LHCN-M2 (cell line): ENCODE measurements at regions not wholly inside any gene's neighbourhood (a gene's known extent, or its start where the extent isn't known, plus 50 kb on each side); places are given as distances from the start of the nearest gene placed in this dataset.
"Not testable (repeated sequence)": the region's sequence is repeated elsewhere in the genome, so short reads cannot be mapped to it uniquely, and the experiment has no call there.

ENCODE experiments used
- DNase-seq: peaks from one replicate; pipeline ENCODE4 v3.0.0-alpha.2; 2012; ENCODE audit warnings: low read depth

- DNase-seq: no peak
Measured at GRCh38 chr15:20346082-20346805, 195.4 kb downstream of the GOLGA6L6 start.

- DNase-seq: no peak
Measured at GRCh38 chr15:20345401-20345958, 196.1 kb downstream of the GOLGA6L6 start.

DNA sequence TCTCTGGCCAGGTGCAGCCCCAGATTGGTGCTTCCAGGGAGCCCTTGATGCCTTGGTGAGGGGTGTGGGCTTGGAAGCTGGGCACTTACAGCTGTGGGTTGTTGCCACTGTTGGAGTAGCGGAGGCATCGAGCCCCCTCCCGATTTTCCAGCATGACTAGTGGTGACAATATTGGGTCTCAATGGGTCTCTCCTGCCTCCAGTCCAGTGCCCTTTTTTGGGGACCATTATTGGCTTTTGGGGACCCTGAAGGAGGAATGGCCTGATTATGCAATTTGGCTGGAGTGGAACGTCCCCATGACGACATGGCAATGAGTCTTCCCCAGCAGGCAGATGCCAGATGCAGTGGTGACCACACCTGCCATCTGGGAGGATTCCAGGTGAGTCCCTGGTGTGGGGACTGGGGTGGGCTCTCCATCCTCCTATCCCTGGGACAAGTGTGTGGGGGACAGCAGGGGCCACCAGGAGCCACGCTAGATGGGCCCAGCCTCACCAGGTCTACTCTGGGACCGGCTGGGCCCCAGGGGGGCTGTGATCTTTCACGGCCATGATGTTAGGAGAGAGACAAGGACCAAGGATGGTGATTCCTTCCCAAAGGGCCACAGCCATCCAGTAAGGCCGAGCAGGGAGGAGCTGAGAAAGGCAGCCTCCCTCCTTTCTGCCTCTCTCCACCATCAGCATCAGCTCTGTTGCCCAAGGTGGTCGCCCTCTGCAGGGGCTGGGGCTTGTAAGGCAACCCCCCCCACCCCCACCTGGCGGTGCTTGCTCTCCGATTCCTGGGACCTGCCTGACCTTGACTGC lies 196.8 kb downstream of the GOLGA6L6 start:
- no peak for DNase-seq

GRCh38 chr15:20343395-20344211 lies 198.0 kb downstream of the GOLGA6L6 start:
- DNase-seq: not testable (repeated sequence)

GRCh38 chr15:20342601-20343394 lies 198.8 kb downstream of the GOLGA6L6 start:
- not testable (repeated sequence) for DNase-seq

- DNase-seq: no peak
Measured at GRCh38 chr15:20341901-20342600, 199.5 kb downstream of the GOLGA6L6 start.

- DNase-seq: no peak
Measured at GRCh38 chr15:20340931-20341661, 200.5 kb downstream of the GOLGA6L6 start.

DNA sequence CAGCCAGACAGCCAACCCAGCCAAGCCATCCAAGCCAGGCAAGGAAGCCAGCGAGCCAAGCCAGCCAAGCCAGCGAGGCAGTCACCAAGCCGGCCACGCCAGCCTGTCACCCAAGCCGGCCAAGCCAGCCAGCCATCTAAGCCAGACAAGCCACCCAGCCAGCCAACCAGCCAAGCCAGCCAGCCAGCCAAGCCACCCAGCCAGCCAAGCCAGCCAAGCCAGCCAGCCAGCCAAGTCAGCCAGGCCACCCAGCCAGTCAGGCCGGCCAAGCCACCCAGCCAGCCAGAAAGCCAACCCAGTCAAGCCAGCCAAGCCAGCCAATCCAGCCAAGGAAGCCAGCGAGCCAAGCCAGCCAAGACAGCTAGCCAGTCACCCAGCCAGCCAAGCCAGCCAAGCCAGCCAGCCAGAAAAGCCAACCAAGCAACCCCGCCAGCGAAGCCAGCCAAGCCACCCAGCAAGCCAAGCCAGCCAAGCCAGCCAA lies 201.2 kb downstream of the GOLGA6L6 start:
- no peak for DNase-seq

DNA sequence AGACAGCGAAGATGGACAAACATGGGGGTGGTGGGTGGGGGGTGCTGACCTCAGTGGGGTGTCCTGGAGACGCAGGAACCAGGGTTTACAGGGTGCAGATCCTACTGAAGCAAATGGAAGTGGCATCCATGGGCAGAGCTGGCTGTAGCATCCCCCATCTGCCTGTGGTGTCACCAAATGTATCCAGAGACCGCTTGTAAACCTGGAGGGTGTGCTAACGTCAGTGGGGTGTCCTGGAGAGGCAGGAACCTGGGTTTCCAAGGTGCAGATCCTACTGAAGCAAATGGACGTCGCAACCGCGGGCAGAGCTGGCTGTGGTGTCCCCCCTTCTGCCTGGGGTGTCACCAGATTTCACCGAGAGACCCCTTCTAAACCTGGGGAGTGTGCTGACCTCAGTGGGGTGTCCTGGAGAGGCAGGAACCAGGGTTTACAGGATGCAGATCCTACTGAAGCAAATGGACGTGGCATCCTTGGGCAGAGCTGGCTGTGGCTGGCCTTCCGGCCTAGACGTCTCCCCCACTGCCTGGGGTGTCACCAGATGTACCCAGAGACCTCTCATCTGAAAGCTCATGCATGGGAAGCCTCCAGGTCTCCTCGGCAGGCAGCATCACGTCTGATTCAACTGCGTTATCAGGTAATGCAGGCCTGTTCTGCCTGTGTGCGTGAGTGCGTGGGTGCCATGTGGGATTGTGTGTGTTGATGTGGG lies 202.4 kb downstream of the GOLGA6L6 start:
- not testable (repeated sequence) for DNase-seq

DNA sequence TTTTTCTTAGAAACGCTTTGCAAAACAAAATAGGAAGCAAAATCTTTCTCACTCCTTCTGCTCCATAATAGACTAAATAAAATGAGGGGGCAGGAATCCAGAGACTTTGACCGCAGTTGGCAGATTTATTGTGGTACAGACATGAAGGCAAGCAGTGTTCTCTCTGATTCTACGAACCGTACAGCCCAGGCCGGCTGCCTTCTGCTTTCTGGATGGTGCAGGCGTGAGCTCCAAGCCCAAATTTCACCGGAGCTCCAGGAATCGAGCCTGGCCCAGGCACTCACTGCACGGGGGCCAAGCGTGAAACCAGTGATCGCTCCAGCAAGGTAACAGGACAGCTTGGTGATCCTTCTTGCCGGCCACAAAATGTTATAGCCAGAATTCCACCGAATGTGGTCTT lies 202.9 kb downstream of the GOLGA6L6 start:
- not testable (repeated sequence) for DNase-seq

- not testable (repeated sequence) for DNase-seq
Measured at GRCh38 chr15:20337238-20337637, 204.4 kb downstream of the GOLGA6L6 start.

DNA sequence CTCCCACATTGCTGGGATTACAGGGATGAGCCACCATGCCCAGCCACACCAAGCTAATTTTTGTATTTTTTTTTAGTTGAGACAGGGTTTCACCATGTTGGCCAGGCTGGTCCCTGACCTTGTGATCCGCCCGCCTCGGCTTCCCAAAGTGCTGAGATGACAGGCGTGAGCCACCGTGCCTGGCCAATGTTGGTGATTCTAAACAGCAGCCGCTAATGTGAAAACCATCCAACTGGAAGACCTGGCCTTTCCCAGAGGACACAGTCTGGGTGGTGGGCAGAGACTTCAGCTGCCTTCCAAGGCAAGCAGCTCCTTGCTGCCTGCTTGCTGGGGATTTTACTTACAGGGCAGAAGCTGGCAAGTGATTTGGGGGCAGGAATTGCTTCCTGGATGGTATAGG lies 207.1 kb downstream of the GOLGA6L6 start:
- not testable (repeated sequence) for DNase-seq

DNA sequence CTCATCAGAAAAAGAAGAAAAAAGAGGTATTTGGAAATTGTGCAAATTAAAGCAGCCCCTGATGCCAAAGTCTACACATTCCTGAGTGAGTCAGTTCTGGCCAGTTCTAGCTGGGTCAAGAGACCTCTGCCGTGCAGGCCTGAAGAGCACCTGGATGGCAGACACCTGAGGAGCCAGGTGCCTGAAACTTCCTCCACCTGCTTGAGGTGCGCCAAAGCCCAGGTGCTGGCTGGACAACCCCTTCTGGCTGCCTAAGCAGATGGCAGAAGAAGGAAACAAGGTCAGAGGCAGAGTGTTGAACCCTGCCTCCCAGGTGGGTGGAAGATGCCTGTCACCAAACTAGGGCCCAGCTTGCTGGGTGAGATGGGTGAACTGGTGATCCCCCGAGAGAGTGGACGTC lies 215.8 kb downstream of the GOLGA6L6 start:
- not testable (repeated sequence) for DNase-seq

DNA sequence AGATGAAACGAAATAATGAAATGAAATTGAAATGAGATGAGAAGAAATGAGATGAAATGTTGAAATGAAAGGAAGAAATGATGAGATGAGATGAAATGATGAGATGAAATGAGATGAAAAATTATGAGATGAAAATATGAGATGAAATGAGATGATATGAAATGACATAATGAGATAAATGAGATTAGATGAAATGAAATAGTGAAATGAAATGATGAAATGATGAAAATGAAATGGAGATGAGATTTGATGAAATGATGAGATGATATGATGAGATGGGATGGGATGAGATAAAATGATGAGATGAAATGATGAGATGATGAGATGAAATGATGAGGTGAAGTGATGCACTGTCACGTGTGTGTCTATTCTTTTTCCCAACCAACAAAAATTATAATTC lies 224.5 kb downstream of the GOLGA6L6 start:
- DNase-seq: not testable (repeated sequence)

DNA sequence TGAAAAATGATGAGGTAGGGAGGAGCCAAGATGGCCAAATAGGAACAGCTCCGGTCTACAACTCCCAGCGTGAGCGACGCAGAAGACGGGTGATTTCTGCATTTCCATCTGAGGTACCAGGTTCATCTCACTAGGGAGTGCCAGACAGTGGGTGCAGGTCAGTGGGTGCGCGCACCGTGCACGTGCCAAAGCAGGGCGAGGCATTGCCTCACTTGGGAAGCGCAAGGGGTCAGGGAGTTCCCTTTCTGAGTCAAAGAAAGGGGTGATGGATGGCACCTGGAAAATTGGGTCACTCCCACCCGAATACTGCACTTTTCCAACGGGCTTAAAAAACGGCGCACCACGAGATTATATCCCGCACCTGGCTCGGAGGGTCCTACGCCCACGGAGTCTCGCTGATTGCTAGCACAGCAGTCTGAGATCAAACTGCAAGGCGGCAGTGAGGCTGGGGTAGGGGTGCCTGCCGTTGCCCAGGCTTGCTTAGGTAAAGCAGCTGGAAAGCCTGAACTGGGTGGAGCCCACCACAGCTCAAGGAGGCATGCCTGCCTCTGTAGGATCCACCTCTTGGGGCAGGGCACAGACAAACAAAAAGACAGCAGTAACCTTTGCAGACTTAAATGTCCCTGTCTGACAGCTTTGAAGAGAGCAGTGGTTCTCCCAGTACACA lies 230.5 kb downstream of the GOLGA6L6 start:
- DNase-seq: not testable (repeated sequence)

GRCh38 chr15:20310603-20311002 lies 231.0 kb downstream of the GOLGA6L6 start:
- DNase-seq: no peak

DNA sequence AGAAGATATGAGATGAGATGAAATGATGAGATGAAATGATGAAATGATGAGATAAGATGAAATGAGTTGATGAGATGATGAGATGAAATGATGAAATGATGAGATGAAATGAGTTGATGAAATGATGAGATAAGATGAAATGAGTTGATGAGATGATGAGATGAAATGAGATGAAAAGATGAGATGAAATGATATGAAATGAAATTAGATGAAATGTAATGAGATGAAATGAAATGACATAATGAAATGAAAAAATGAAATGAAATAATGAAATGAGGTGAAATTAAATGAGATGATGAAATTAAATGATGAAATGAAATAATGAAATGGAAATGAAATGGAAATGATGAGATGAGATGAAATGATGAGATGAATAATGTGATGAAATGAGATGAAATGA lies 231.6 kb downstream of the GOLGA6L6 start:
- not testable (repeated sequence) for DNase-seq

- DNase-seq: not testable (repeated sequence)
Measured at GRCh38 chr15:20309395-20309794, 232.2 kb downstream of the GOLGA6L6 start.
